ENCODE measurements at regions not wholly inside any gene's neighbourhood (a gene's known extent, or its start where the extent isn't known, plus 50 kb on each side); places are given as distances from the start of the nearest gene placed in this dataset.

DNA sequence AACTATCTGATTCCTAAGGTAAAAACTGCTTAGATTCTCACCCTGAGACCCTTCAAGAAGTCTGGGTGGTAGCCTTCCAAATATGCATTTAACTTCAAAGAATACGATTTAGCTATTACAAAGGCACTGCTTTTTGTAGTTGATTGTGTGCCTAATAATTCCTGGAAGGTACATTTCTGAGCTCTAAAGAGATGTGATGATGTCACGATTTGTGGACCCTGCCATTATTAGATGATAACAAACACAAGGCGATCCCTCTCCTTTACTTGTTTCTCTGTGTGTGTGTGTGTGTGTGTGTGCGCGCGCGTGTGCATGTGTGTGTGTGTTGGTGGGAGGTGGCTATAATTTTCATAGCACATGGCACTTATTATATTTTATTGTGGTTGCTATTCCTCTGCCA lies 70.9 kb downstream of the TFPI2 start:
- no peak overlapping the region for H4K91ac ChIP-seq (ENCODE audit: low read depth, low read length)
- no peak overlapping the region for H3K4me3 ChIP-seq (ENCODE audit: low read depth, low read length)
- no peak overlapping the region for H2BK120ac ChIP-seq (ENCODE audit: insufficient read depth, low read length, poor library complexity)
- no peak overlapping the region for H2AK5ac ChIP-seq (ENCODE audit: low read length)
- H3K27me3 ChIP-seq (ENCODE audit: insufficient read depth, low read length), result no peaks in the 10 kb centered on the region
- H2BK12ac ChIP-seq (ENCODE audit: low read length), result no peak overlapping the region
- DNase-seq, result no peak
- H3K27ac ChIP-seq (ENCODE audit: low read depth, low read length), result no peak overlapping the region
- no peaks in the 10 kb centered on the region for H3K36me3 ChIP-seq (ENCODE audit: control insufficient read depth in 1 of 2, insufficient read depth in 2 of 2, low read length in 2 of 2)
- H4K12ac ChIP-seq (ENCODE audit: low read depth, low read length), result no peak overlapping the region
- no peak overlapping the region for H3K4ac ChIP-seq (ENCODE audit: low read depth, low read length)
- no peak overlapping the region for H2AFZ ChIP-seq (ENCODE audit: insufficient read depth, low read length, poor library complexity)
- WGBS (ENCODE audit: extremely low coverage, insufficient coverage, insufficient read length), result no CpG with 5 or more reads among the region's 7 CpGs
- H3K9ac ChIP-seq (ENCODE audit: low read length), result no peak overlapping the region
- no peak overlapping the region for H3K18ac ChIP-seq (ENCODE audit: low read length)
- H3K4me2 ChIP-seq (ENCODE audit: low read length), result no peak overlapping the region
- H3K79me2 ChIP-seq (ENCODE audit: control insufficient read depth, insufficient read depth, low read length, poor library complexity), result no peaks in the 10 kb centered on the region
- no peak overlapping the region for H3K23ac ChIP-seq (ENCODE audit: low read length)
- no peaks in the 10 kb centered on the region for H3K79me1 ChIP-seq (ENCODE audit: low read length)
- H3K4me1 ChIP-seq (ENCODE audit: control insufficient read depth in 1 of 2, insufficient read depth in 2 of 2, low read length in 2 of 2), result no peaks in the 10 kb centered on the region
- H3K14ac ChIP-seq (ENCODE audit: low read length), result no peak overlapping the region
- H4K8ac ChIP-seq (ENCODE audit: low read depth, low read length), result no peak overlapping the region
- H2BK5ac ChIP-seq (ENCODE audit: low read depth, low read length, poor library complexity), result no peak overlapping the region
- no peaks in the 10 kb centered on the region for H3K9me3 ChIP-seq (ENCODE audit: insufficient read depth, low read depth, low read length)

- Histone ChIP-seq H3K18ac (ENCODE audit: low read length) (no peak overlapping the region), H3K27me3 (ENCODE audit: insufficient read depth, low read length) (no peaks in the 10 kb centered on the region), H2AK5ac (ENCODE audit: low read length) (no peak overlapping the region), H3K4me3 (ENCODE audit: low read depth, low read length) (no peak overlapping the region), H2BK120ac (ENCODE audit: insufficient read depth, low read length, poor library complexity) (no peak overlapping the region), H3K9ac (ENCODE audit: low read length) (no peak overlapping the region), H3K79me2 (ENCODE audit: control insufficient read depth, insufficient read depth, low read length, poor library complexity) (no peaks in the 10 kb centered on the region), H3K14ac (ENCODE audit: low read length) (no peak overlapping the region), H4K91ac (ENCODE audit: low read depth, low read length) (no peak overlapping the region), H4K8ac (ENCODE audit: low read depth, low read length) (no peak overlapping the region), H3K36me3 (ENCODE audit: control insufficient read depth in 1 of 2, insufficient read depth in 2 of 2, low read length in 2 of 2) (no peaks in the 10 kb centered on the region), H3K4me1 (ENCODE audit: control insufficient read depth in 1 of 2, insufficient read depth in 2 of 2, low read length in 2 of 2) (no peaks in the 10 kb centered on the region), H3K23ac (ENCODE audit: low read length) (no peak overlapping the region), H3K4ac (ENCODE audit: low read depth, low read length) (no peak overlapping the region), H2BK12ac (ENCODE audit: low read length) (no peak overlapping the region), H2BK5ac (ENCODE audit: low read depth, low read length, poor library complexity) (no peak overlapping the region), H3K27ac (ENCODE audit: low read depth, low read length) (no peak overlapping the region), H4K12ac (ENCODE audit: low read depth, low read length) (no peak overlapping the region), H2AFZ (ENCODE audit: insufficient read depth, low read length, poor library complexity) (no peak overlapping the region), H3K79me1 (ENCODE audit: low read length) (no peaks in the 10 kb centered on the region), H3K4me2 (ENCODE audit: low read length) (no peak overlapping the region), H3K9me3 (ENCODE audit: insufficient read depth, low read depth, low read length) (no peaks in the 10 kb centered on the region)
- no CpG with 5 or more reads among the region's 1 CpG for WGBS (ENCODE audit: extremely low coverage, insufficient coverage, insufficient read length)
- no peak for DNase-seq
Measured at GRCh38 chr7:93817526-93817925, 73.0 kb downstream of the TFPI2 start.

DNA sequence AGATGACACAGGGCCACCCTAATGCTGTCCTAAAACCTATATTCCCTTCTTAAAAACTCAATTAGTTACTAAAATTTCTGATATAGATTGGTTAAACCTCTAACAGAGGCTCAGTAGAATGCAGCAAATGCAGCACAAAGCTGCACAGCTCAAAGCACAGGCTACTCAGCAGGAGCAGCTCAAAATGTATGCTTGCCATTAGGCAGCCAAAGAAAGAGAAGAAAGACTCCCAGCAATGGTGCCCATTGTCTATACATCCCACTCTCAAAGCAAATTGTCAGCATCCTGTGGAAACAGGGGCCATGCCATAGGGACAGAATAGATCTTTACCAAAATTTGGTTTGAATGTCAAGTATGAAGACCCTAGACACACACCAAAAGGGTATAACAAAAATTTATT lies 73.5 kb downstream of the TFPI2 start:
- no peak overlapping the region for H3K4me3 ChIP-seq (ENCODE audit: low read depth, low read length)
- H3K4ac ChIP-seq (ENCODE audit: low read depth, low read length), result no peak overlapping the region
- H3K36me3 ChIP-seq (ENCODE audit: control insufficient read depth in 1 of 2, insufficient read depth in 2 of 2, low read length in 2 of 2), result no peaks in the 10 kb centered on the region
- no peak overlapping the region for H3K4me2 ChIP-seq (ENCODE audit: low read length)
- no peak overlapping the region for H3K9ac ChIP-seq (ENCODE audit: low read length)
- H2AFZ ChIP-seq (ENCODE audit: insufficient read depth, low read length, poor library complexity), result no peak overlapping the region
- no peaks in the 10 kb centered on the region for H3K4me1 ChIP-seq (ENCODE audit: control insufficient read depth in 1 of 2, insufficient read depth in 2 of 2, low read length in 2 of 2)
- no peak overlapping the region for H2BK12ac ChIP-seq (ENCODE audit: low read length)
- no peak for DNase-seq
- H2BK120ac ChIP-seq (ENCODE audit: insufficient read depth, low read length, poor library complexity), result no peak overlapping the region
- H2BK5ac ChIP-seq (ENCODE audit: low read depth, low read length, poor library complexity), result no peak overlapping the region
- no peaks in the 10 kb centered on the region for H3K9me3 ChIP-seq (ENCODE audit: insufficient read depth, low read depth, low read length)
- no peak overlapping the region for H3K23ac ChIP-seq (ENCODE audit: low read length)
- H3K79me2 ChIP-seq (ENCODE audit: control insufficient read depth, insufficient read depth, low read length, poor library complexity), result no peaks in the 10 kb centered on the region
- H4K91ac ChIP-seq (ENCODE audit: low read depth, low read length), result no peak overlapping the region
- H4K12ac ChIP-seq (ENCODE audit: low read depth, low read length), result no peak overlapping the region
- no peak overlapping the region for H4K8ac ChIP-seq (ENCODE audit: low read depth, low read length)
- H3K27me3 ChIP-seq (ENCODE audit: insufficient read depth, low read length), result no peaks in the 10 kb centered on the region
- no peak overlapping the region for H3K27ac ChIP-seq (ENCODE audit: low read depth, low read length)
- H3K79me1 ChIP-seq (ENCODE audit: low read length), result no peaks in the 10 kb centered on the region
- H2AK5ac ChIP-seq (ENCODE audit: low read length), result no peak overlapping the region
- H3K14ac ChIP-seq (ENCODE audit: low read length), result no peak overlapping the region
- no peak overlapping the region for H3K18ac ChIP-seq (ENCODE audit: low read length)

- WGBS (ENCODE audit: extremely low coverage, insufficient coverage, insufficient read length), result no CpG with 5 or more reads among the region's 1 CpG
- H3K79me1 ChIP-seq (ENCODE audit: low read length), result no peaks in the 10 kb centered on the region
- no peak overlapping the region for H4K91ac ChIP-seq (ENCODE audit: low read depth, low read length)
- no peak overlapping the region for H3K4ac ChIP-seq (ENCODE audit: low read depth, low read length)
- no peaks in the 10 kb centered on the region for H3K27me3 ChIP-seq (ENCODE audit: insufficient read depth, low read length)
- no peak overlapping the region for H3K27ac ChIP-seq (ENCODE audit: low read depth, low read length)
- H3K14ac ChIP-seq (ENCODE audit: low read length), result no peak overlapping the region
- no peak overlapping the region for H2AFZ ChIP-seq (ENCODE audit: insufficient read depth, low read length, poor library complexity)
- no peak for DNase-seq
- H2BK5ac ChIP-seq (ENCODE audit: low read depth, low read length, poor library complexity), result no peak overlapping the region
- no peak overlapping the region for H3K9ac ChIP-seq (ENCODE audit: low read length)
- no peaks in the 10 kb centered on the region for H3K4me1 ChIP-seq (ENCODE audit: control insufficient read depth in 1 of 2, insufficient read depth in 2 of 2, low read length in 2 of 2)
- H2BK120ac ChIP-seq (ENCODE audit: insufficient read depth, low read length, poor library complexity), result no peak overlapping the region
- no peaks in the 10 kb centered on the region for H3K9me3 ChIP-seq (ENCODE audit: insufficient read depth, low read depth, low read length)
- H3K4me2 ChIP-seq (ENCODE audit: low read length), result no peak overlapping the region
- H4K8ac ChIP-seq (ENCODE audit: low read depth, low read length), result no peak overlapping the region
- no peak overlapping the region for H2BK12ac ChIP-seq (ENCODE audit: low read length)
- H3K79me2 ChIP-seq (ENCODE audit: control insufficient read depth, insufficient read depth, low read length, poor library complexity), result no peaks in the 10 kb centered on the region
- no peak overlapping the region for H2AK5ac ChIP-seq (ENCODE audit: low read length)
- no peak overlapping the region for H3K18ac ChIP-seq (ENCODE audit: low read length)
- no peaks in the 10 kb centered on the region for H3K36me3 ChIP-seq (ENCODE audit: control insufficient read depth in 1 of 2, insufficient read depth in 2 of 2, low read length in 2 of 2)
- H4K12ac ChIP-seq (ENCODE audit: low read depth, low read length), result no peak overlapping the region
- no peak overlapping the region for H3K23ac ChIP-seq (ENCODE audit: low read length)
- H3K4me3 ChIP-seq (ENCODE audit: low read depth, low read length), result no peak overlapping the region
Measured at GRCh38 chr7:93813514-93813913, 77.0 kb downstream of the TFPI2 start.

- no peak overlapping the region for H2BK120ac ChIP-seq (ENCODE audit: insufficient read depth, low read length, poor library complexity)
- H2BK5ac ChIP-seq (ENCODE audit: low read depth, low read length, poor library complexity), result no peak overlapping the region
- H4K8ac ChIP-seq (ENCODE audit: low read depth, low read length), result no peak overlapping the region
- no peak for DNase-seq
- H3K23ac ChIP-seq (ENCODE audit: low read length), result no peak overlapping the region
- no peak overlapping the region for H2AFZ ChIP-seq (ENCODE audit: insufficient read depth, low read length, poor library complexity)
- no peaks in the 10 kb centered on the region for H3K4me1 ChIP-seq (ENCODE audit: control insufficient read depth in 1 of 2, insufficient read depth in 2 of 2, low read length in 2 of 2)
- no peaks in the 10 kb centered on the region for H3K79me2 ChIP-seq (ENCODE audit: control insufficient read depth, insufficient read depth, low read length, poor library complexity)
- H3K14ac ChIP-seq (ENCODE audit: low read length), result no peak overlapping the region
- no peak overlapping the region for H4K91ac ChIP-seq (ENCODE audit: low read depth, low read length)
- H3K27ac ChIP-seq (ENCODE audit: low read depth, low read length), result no peak overlapping the region
- no peak overlapping the region for H4K12ac ChIP-seq (ENCODE audit: low read depth, low read length)
- H3K18ac ChIP-seq (ENCODE audit: low read length), result no peak overlapping the region
- no peaks in the 10 kb centered on the region for H3K79me1 ChIP-seq (ENCODE audit: low read length)
- no CpG with 5 or more reads among the region's 4 CpGs for WGBS (ENCODE audit: extremely low coverage, insufficient coverage, insufficient read length)
- no peak overlapping the region for H2AK5ac ChIP-seq (ENCODE audit: low read length)
- H3K27me3 ChIP-seq (ENCODE audit: insufficient read depth, low read length), result no peaks in the 10 kb centered on the region
- no peak overlapping the region for H3K4me3 ChIP-seq (ENCODE audit: low read depth, low read length)
- no peak overlapping the region for H3K4me2 ChIP-seq (ENCODE audit: low read length)
- H3K9me3 ChIP-seq (ENCODE audit: insufficient read depth, low read depth, low read length), result no peaks in the 10 kb centered on the region
- no peaks in the 10 kb centered on the region for H3K36me3 ChIP-seq (ENCODE audit: control insufficient read depth in 1 of 2, insufficient read depth in 2 of 2, low read length in 2 of 2)
- no peak overlapping the region for H3K4ac ChIP-seq (ENCODE audit: low read depth, low read length)
- H3K9ac ChIP-seq (ENCODE audit: low read length), result no peak overlapping the region
- H2BK12ac ChIP-seq (ENCODE audit: low read length), result no peak overlapping the region
Measured at GRCh38 chr7:93812061-93812460, 78.5 kb downstream of the TFPI2 start.
